PC-3 (cell line): ENCODE measurements at regions not wholly inside any gene's neighbourhood (a gene's known extent, or its start where the extent isn't known, plus 50 kb on each side); places are given as distances from the start of the nearest gene placed in this dataset.

ENCODE experiments used
- ATAC-seq: fragments of 200-7000 bp; cut with Tn5 transposase; 2 replicates; pipeline ENCODE4 v1.9.1; 2020; ENCODE audit warnings: mild to moderate bottlenecking, moderate library complexity
- BruUV-seq: library from RNA; stranded (reverse); fragments of 400-500 nt; replicated peaks from 2 replicates; lab custom pipeline; 2021; lab: Mats Ljungman, UMichigan
- CTCF ChIA-PET: fragments of 300-600 bp; sonication (Branson Sonifier 250); formaldehyde crosslinking; loops from one replicate; lab custom pipeline; 2022; ENCODE audit warnings: antibody characterized with exemption; lab: Charles Lee
- POLR2A ChIA-PET: fragments of 300-600 bp; sonication (Branson Sonifier 250); formaldehyde crosslinking; loops from one replicate; lab custom pipeline; 2022; ENCODE audit warnings: antibody characterized with exemption; ENCODE audit not compliant: unreplicated experiment; lab: Charles Lee
- DNase-seq: peaks from one replicate; pipeline ENCODE4 v3.0.0-alpha.2; 2015
- H2AFZ ChIP-seq: fragments of 300-600 bp; sonication (generic); 2 replicates; pipeline ENCODE4 v1.6.0; 2016; ENCODE audit warnings: antibody characterized with exemption, low read length
- H3F3A ChIP-seq: fragments of 300-600 bp; sonication (generic); one replicate; pipeline ENCODE4 v1.6.0; 2017; ENCODE audit warnings: antibody characterized with exemption, low read length, control low read depth, mild to moderate bottlenecking; ENCODE audit not compliant: unreplicated experiment
- H3K27ac ChIP-seq: fragments of 300-600 bp; sonication (generic); 2 replicates; pipeline ENCODE4 v1.5.1; 2016; ENCODE audit warnings: mild to moderate bottlenecking, low read length
- H3K27me3 ChIP-seq: fragments of 300-600 bp; sonication (generic); 2 replicates; pipeline ENCODE4 v1.6.1; 2016; ENCODE audit warnings: low read length, mixed read lengths
- H3K36me3 ChIP-seq: fragments of 300-600 bp; sonication (generic); 2 replicates; pipeline ENCODE4 v1.6.1; 2016; ENCODE audit warnings: low read depth, mixed run types, low read length, mixed read lengths
- H3K4me1 ChIP-seq: fragments of 300-600 bp; sonication (generic); 2 replicates; pipeline ENCODE4 v1.5.1; 2016; ENCODE audit warnings: low read length; ENCODE audit not compliant: insufficient read depth
- H3K4me2 ChIP-seq: fragments of 300-600 bp; sonication (generic); 2 replicates; pipeline ENCODE4 v1.6.0; 2016; ENCODE audit warnings: low read length
- H3K4me3 ChIP-seq: fragments of 300-600 bp; sonication (generic); 2 replicates; pipeline ENCODE4 v1.5.1; 2016; ENCODE audit warnings: mild to moderate bottlenecking, low read length, mixed read lengths
- H3K79me2 ChIP-seq: fragments of 300-600 bp; sonication (generic); 2 replicates; pipeline ENCODE4 v1.6.1; 2017; ENCODE audit warnings: low read length, mixed read lengths
- H3K9ac ChIP-seq: fragments of 300-600 bp; sonication (generic); 2 replicates; pipeline ENCODE4 v1.6.0; 2016; ENCODE audit warnings: mild to moderate bottlenecking, low read length
- H3K9me2 ChIP-seq: fragments of 300-600 bp; sonication (generic); replicated peaks from 2 replicates; pipeline ENCODE4 v1.6.1; 2016; ENCODE audit warnings: mixed run types, low read length, mixed read lengths
- H3K9me3 ChIP-seq: fragments of 300-600 bp; sonication (generic); 2 replicates; pipeline ENCODE4 v1.6.1; 2016; ENCODE audit warnings: low read length, mixed read lengths
- H4K20me1 ChIP-seq: fragments of 300-600 bp; sonication (generic); 2 replicates; pipeline ENCODE4 v1.6.1; 2016; ENCODE audit warnings: low read length, mixed read lengths
- EZH2 ChIP-seq: fragments of 300-600 bp; sonication (generic); IDR thresholded peaks from one replicate; pipeline ENCODE4 v1.6.1; 2017; ENCODE audit warnings: antibody characterized with exemption, mild to moderate bottlenecking, low read length; ENCODE audit not compliant: unreplicated experiment
- EZH2phosphoT487 ChIP-seq: fragments of 300-600 bp; sonication (generic); IDR thresholded peaks from 2 replicates; pipeline ENCODE4 v1.6.1; 2018; ENCODE audit warnings: mild to moderate bottlenecking, antibody characterized with exemption, low read length, borderline replicate concordance
- intact Hi-C: fragments of 100-400 bp; cut with micrococcal nuclease; formaldehyde crosslinking; loops from 2 replicates; pipeline ENCODE4 v1.9.0; 2023
- TF ChIP-seq, protein P1 (sequence below): fragments of 300-600 bp; sonication (generic); conservative IDR thresholded peaks from 2 replicates; pipeline ENCODE4 v1.5.1; 2017; ENCODE audit warnings: antibody characterized with exemption, low read depth, mild to moderate bottlenecking, low read length

DNA sequence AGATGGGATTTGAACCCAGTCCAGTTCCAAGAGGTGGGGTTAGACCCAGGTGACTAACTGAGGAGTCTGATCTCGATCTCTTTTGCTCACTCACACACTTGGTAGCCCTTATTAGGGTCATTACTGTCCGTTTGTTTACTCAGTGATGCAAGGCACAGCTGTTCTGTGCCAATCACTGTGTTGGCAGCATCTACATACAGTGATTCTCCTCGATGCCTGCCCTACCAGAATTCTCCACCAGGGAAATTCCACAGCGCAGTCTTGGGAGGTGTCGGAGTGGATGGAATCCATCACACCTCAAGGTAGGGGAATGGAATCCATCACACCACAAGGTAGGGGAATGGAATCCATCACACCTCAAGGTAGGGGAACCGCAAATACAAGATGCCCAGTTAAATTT is 279.6 kb downstream of the MAF start:
- no peak overlapping the region for H3K9ac ChIP-seq
- H3K4me2 ChIP-seq = no peak overlapping the region
- H3K27ac ChIP-seq = no peak overlapping the region
- ATAC-seq = no peak
- POLR2A ChIA-PET = no interaction called here
- no peak for TF ChIP-seq EZH2
- TF ChIP-seq, protein P1, sequence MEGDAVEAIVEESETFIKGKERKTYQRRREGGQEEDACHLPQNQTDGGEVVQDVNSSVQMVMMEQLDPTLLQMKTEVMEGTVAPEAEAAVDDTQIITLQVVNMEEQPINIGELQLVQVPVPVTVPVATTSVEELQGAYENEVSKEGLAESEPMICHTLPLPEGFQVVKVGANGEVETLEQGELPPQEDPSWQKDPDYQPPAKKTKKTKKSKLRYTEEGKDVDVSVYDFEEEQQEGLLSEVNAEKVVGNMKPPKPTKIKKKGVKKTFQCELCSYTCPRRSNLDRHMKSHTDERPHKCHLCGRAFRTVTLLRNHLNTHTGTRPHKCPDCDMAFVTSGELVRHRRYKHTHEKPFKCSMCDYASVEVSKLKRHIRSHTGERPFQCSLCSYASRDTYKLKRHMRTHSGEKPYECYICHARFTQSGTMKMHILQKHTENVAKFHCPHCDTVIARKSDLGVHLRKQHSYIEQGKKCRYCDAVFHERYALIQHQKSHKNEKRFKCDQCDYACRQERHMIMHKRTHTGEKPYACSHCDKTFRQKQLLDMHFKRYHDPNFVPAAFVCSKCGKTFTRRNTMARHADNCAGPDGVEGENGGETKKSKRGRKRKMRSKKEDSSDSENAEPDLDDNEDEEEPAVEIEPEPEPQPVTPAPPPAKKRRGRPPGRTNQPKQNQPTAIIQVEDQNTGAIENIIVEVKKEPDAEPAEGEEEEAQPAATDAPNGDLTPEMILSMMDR = no peak
- TF ChIP-seq EZH2phosphoT487 = no peak
- no peaks in the 10 kb centered on the region for H3K79me2 ChIP-seq
- H3K36me3 ChIP-seq = no peaks in the 10 kb centered on the region
- no peaks in the 10 kb centered on the region for H3F3A ChIP-seq
- no peak overlapping the region for H2AFZ ChIP-seq
- DNase-seq = no peak
- H3K9me3 ChIP-seq = no peaks in the 10 kb centered on the region
- H3K9me2 ChIP-seq = no peaks in the 10 kb centered on the region
- CTCF ChIA-PET = no interaction called here
- BruUV-seq = no TSS peak
- intact Hi-C loops = no loop called here
- H3K4me3 ChIP-seq = no peak overlapping the region
- no peaks in the 10 kb centered on the region for H4K20me1 ChIP-seq
- no peaks in the 10 kb centered on the region for H3K27me3 ChIP-seq
- no peaks in the 10 kb centered on the region for H3K4me1 ChIP-seq

- ATAC-seq (no peak), DNase-seq (no peak)
- ChIA-PET CTCF (no interaction called here), POLR2A (no interaction called here)
- Histone ChIP-seq H3K9me3 (no peaks in the 10 kb centered on the region), H3K9ac (no peak overlapping the region), H3K4me1 (no peaks in the 10 kb centered on the region), H2AFZ (no peak overlapping the region), H3K36me3 (no peaks in the 10 kb centered on the region), H3K9me2 (no peaks in the 10 kb centered on the region), H3K4me3 (no peak overlapping the region), H3K79me2 (no peaks in the 10 kb centered on the region), H3F3A (no peaks in the 10 kb centered on the region), H4K20me1 (no peaks in the 10 kb centered on the region), H3K27ac (no peak overlapping the region), H3K27me3 (no peaks in the 10 kb centered on the region), H3K4me2 (no peak overlapping the region)
- BruUV-seq = no TSS peak
- TF ChIP-seq EZH2 (no peak), EZH2phosphoT487 (no peak)
- TF ChIP-seq, protein P1 = no peak
- intact Hi-C loops = no loop called here
Observed at GRCh38 chr16:79318143-79318899, 282.2 kb downstream of the MAF start.

DNA sequence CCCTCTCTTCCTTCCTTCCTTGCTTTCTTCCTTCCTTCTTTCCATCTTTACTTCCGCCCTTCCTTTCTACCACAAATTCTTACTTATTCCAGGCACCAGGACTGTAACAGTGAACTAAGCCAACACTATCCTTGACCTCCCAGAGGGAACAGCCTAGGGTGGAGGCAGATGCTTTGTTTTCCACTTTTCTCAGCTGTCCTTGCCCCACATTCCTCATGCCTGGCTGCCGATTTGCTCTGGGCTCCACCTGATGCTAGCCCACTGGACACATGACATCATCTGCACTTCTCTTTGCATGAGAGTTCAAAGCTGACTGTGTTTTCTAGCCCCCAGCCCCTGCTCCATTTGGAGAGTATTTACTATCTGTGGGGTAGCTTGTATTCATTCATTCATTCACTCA is 283.0 kb downstream of the MAF start:
- no peak overlapping the region for H3K27ac ChIP-seq
- H3K36me3 ChIP-seq = no peaks in the 10 kb centered on the region
- H3K79me2 ChIP-seq = no peaks in the 10 kb centered on the region
- intact Hi-C loops = no loop called here
- no peak overlapping the region for H3K4me2 ChIP-seq
- H2AFZ ChIP-seq = no peak overlapping the region
- DNase-seq (no peak), ATAC-seq (no peak)
- TF ChIP-seq, protein P1 = no peak
- no peak for TF ChIP-seq EZH2
- TF ChIP-seq EZH2phosphoT487 = no peak
- no peaks in the 10 kb centered on the region for H3K9me3 ChIP-seq
- CTCF ChIA-PET = no interaction called here
- H3K4me1 ChIP-seq = no peaks in the 10 kb centered on the region
- no TSS peak for BruUV-seq
- H3F3A ChIP-seq = no peaks in the 10 kb centered on the region
- H3K27me3 ChIP-seq = no peaks in the 10 kb centered on the region
- no peaks in the 10 kb centered on the region for H4K20me1 ChIP-seq
- H3K4me3 ChIP-seq = no peak overlapping the region
- no peak overlapping the region for H3K9ac ChIP-seq
- POLR2A ChIA-PET = no interaction called here
- no peaks in the 10 kb centered on the region for H3K9me2 ChIP-seq
